Stimulated activated CD4-positive, alpha-beta T cell treated with anti-CD3 and anti-CD28 coated beads, Interleukin-15, amount 100 ng/mL, for 24 hours (primary cell): ENCODE measurements at regions not wholly inside any gene's neighbourhood (a gene's known extent, or its start where the extent isn't known, plus 50 kb on each side); places are given as distances from the start of the nearest gene placed in this dataset.
"Not testable (repeated sequence)": the region's sequence is repeated elsewhere in the genome, so short reads cannot be mapped to it uniquely, and the experiment has no call there.

Source experiments
- DNase-seq: peaks from one replicate; pipeline ENCODE4 v3.0.0-alpha.2; 2020

- DNase-seq: no peak
These were observed 221.5 kb upstream of the CAND1 start for GRCh38 chr12:67047634-67048033.

GRCh38 chr12:67048371-67048770 is 220.8 kb upstream of the CAND1 start:
- no peak for DNase-seq

- DNase-seq: not testable (repeated sequence)
These were observed 220.0 kb upstream of the CAND1 start for GRCh38 chr12:67049199-67049598.

- DNase-seq: no peak
These were observed 216.2 kb upstream of the CAND1 start for GRCh38 chr12:67052981-67053380.

GRCh38 chr12:67056329-67056728 is 212.8 kb upstream of the CAND1 start:
- DNase-seq: no peak

- DNase-seq: no peak
These were observed 212.1 kb upstream of the CAND1 start for GRCh38 chr12:67057072-67057471.

GRCh38 chr12:67062193-67062592 is 207.0 kb upstream of the CAND1 start:
- no peak for DNase-seq

- no peak for DNase-seq
These were observed 201.5 kb upstream of the CAND1 start for GRCh38 chr12:67067453-67068203.

GRCh38 chr12:67068204-67068731 is 200.9 kb upstream of the CAND1 start:
- peak; percentile 34 for DNase-seq

- DNase-seq: peak; percentile 63
These were observed 200.3 kb upstream of the CAND1 start for GRCh38 chr12:67068761-67069450.

GRCh38 chr12:67069451-67070306 is 199.5 kb upstream of the CAND1 start:
- DNase-seq: peak; percentile 61

GRCh38 chr12:67070307-67070600 is 198.9 kb upstream of the CAND1 start:
- peak; percentile 29 for DNase-seq

- DNase-seq: no peak
These were observed 198.6 kb upstream of the CAND1 start for GRCh38 chr12:67070604-67071003.

- not testable (repeated sequence) for DNase-seq
These were observed 196.9 kb upstream of the CAND1 start for GRCh38 chr12:67072281-67072680.

- no peak for DNase-seq
These were observed 195.8 kb upstream of the CAND1 start for GRCh38 chr12:67073336-67073735.

- no peak for DNase-seq
These were observed 195.1 kb upstream of the CAND1 start for GRCh38 chr12:67074072-67074471.

- no peak for DNase-seq
These were observed 191.5 kb upstream of the CAND1 start for GRCh38 chr12:67077617-67078016.

GRCh38 chr12:67078957-67079356 is 190.2 kb upstream of the CAND1 start:
- DNase-seq: no peak

- no peak for DNase-seq
These were observed 188.5 kb upstream of the CAND1 start for GRCh38 chr12:67080637-67081036.

- no peak for DNase-seq
These were observed 186.9 kb upstream of the CAND1 start for GRCh38 chr12:67082221-67082620.

GRCh38 chr12:67085699-67086098 is 183.5 kb upstream of the CAND1 start:
- DNase-seq: no peak

- DNase-seq: no peak
These were observed 183.0 kb upstream of the CAND1 start for GRCh38 chr12:67086116-67086515.

- no peak for DNase-seq
These were observed 180.6 kb upstream of the CAND1 start for GRCh38 chr12:67088401-67089118.
